ENCODE measurements at regions not wholly inside any gene's neighbourhood (a gene's known extent, or its start where the extent isn't known, plus 50 kb on each side); places are given as distances from the start of the nearest gene placed in this dataset.

GRCh38 chr2:134190062-134190806, 63.6 kb upstream of the MGAT5 start:
- no peak for DNase-seq

- DNase-seq, result no peak
Observed at GRCh38 chr2:134190807-134191203, 63.1 kb upstream of the MGAT5 start.

- DNase-seq, result no peak
Observed at GRCh38 chr2:134191835-134192234, 62.0 kb upstream of the MGAT5 start.

- DNase-seq, result no peak
Observed at GRCh38 chr2:134193006-134193405, 60.9 kb upstream of the MGAT5 start.

GRCh38 chr2:134194519-134194918, 59.4 kb upstream of the MGAT5 start:
- no peak for DNase-seq

GRCh38 chr2:134195341-134195740, 58.5 kb upstream of the MGAT5 start:
- no peak for DNase-seq

GRCh38 chr2:134197445-134197844, 56.4 kb upstream of the MGAT5 start:
- DNase-seq, result no peak

- no peak for DNase-seq
Observed at GRCh38 chr2:134198006-134198634, 55.8 kb upstream of the MGAT5 start.

GRCh38 chr2:134199123-134199522, 54.7 kb upstream of the MGAT5 start:
- no peak for DNase-seq

GRCh38 chr2:134200036-134200618, 53.7 kb upstream of the MGAT5 start:
- DNase-seq, result no peak

- DNase-seq, result no peak
Observed at GRCh38 chr2:134201533-134201932, 52.3 kb upstream of the MGAT5 start.

GRCh38 chr2:134202371-134202770, 51.5 kb upstream of the MGAT5 start:
- no peak for DNase-seq

- DNase-seq, result no peak
Observed at GRCh38 chr2:134203175-134203574, 50.7 kb upstream of the MGAT5 start.
